ENCODE measurements at regions not wholly inside any gene's neighbourhood (a gene's known extent, or its start where the extent isn't known, plus 50 kb on each side); places are given as distances from the start of the nearest gene placed in this dataset.

GRCh38 chr9:108466304-108466703 is 389.5 kb downstream of the ACTL7B start:
- TF ChIP-seq, protein P1, sequence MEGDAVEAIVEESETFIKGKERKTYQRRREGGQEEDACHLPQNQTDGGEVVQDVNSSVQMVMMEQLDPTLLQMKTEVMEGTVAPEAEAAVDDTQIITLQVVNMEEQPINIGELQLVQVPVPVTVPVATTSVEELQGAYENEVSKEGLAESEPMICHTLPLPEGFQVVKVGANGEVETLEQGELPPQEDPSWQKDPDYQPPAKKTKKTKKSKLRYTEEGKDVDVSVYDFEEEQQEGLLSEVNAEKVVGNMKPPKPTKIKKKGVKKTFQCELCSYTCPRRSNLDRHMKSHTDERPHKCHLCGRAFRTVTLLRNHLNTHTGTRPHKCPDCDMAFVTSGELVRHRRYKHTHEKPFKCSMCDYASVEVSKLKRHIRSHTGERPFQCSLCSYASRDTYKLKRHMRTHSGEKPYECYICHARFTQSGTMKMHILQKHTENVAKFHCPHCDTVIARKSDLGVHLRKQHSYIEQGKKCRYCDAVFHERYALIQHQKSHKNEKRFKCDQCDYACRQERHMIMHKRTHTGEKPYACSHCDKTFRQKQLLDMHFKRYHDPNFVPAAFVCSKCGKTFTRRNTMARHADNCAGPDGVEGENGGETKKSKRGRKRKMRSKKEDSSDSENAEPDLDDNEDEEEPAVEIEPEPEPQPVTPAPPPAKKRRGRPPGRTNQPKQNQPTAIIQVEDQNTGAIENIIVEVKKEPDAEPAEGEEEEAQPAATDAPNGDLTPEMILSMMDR (IDR thresholded peaks at IDR 0.05): no peak
- Histone ChIP-seq H3K4me3 (no peak overlapping the region), H3K27ac (peak overlapping the region in 1 of 2 donors; percentile 28)
- no peak for DNase-seq (ENCODE audit: low spot score)

DNA sequence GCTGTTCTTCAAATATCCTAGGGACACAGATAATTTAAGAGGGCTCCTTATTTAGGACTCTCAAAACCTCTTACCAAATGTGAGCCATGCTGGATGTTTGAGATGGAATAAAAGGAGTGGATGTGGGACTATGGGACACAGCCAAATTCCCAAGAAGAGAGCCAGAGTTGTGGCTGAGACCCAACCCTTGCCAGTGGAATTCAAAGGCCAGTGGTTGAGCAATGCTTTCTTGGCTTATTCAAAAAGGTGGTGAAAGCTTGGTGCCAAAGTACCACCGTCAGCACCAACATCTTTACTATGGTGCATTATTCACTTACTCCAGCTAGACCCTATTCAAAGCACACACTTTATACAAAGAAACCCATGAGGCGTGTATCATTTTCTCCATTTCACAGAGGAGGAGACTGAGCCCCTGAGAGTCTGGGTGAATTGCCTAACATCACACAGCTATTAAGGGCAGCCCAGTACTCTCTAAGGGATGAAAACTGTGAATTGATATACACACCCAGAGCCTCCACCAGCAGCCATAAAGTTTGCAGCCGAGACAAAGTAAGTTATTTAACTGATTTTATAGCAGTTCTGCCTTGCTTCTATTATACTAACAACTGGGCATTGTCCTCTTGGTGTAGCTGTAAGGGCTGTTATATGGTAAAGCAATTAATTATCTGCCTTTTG is 391.7 kb downstream of the ACTL7B start:
- DNase-seq (ENCODE audit: low spot score): no peak
- TF ChIP-seq, protein P1 (IDR thresholded peaks at IDR 0.05): no peak
- Histone ChIP-seq H3K27ac (peak overlapping the region in 1 of 2 donors; percentile 20), H3K4me3 (no peak overlapping the region)

GRCh38 chr9:108456903-108457302 is 398.9 kb downstream of the ACTL7B start:
- DNase-seq (ENCODE audit: low spot score): no peak
- Histone ChIP-seq H3K27ac (no peak overlapping the region), H3K4me3 (no peak overlapping the region)
- TF ChIP-seq, protein P1 (IDR thresholded peaks at IDR 0.05): no peak

DNA sequence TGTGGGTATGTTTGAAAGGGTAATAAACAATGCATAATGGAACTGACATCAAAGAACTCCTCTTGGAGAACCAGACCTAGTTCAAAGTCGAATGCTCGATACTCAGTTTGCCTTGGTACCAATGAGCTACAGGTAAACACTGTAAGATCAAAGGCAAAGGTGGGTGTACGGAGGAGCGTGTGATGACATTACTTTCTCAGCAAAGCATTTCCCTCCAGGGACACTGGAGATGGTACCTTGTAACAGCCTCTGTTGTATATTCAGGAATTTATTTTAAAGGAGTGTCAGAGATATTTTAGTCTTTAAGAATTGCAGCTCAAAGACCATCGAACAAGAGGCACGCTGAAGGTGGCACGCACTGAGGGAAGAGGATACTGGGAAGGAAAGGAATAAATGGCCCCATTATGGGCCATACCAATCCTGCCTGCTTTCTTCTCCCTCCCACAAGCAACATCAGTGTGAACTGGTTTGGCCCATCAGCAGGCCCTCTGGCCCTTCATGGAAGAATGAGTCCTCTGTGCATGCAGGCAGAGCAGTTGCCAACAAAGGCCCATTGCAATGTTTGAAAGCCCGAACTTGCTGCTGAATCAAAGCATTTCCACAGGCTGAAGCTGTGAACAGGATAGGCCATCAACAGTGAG is 410.2 kb downstream of the ACTL7B start:
- TF ChIP-seq, protein P1 (IDR thresholded peaks at IDR 0.05): no peak
- no peak overlapping the region for H3K4me3 ChIP-seq
- no peak overlapping the region for H3K27ac ChIP-seq
- no peak for DNase-seq (ENCODE audit: low spot score)

- TF ChIP-seq, protein P1 (IDR thresholded peaks at IDR 0.05): no peak
- Histone ChIP-seq H3K27ac (peak overlapping the region; percentile 31 to 84), H3K4me3 (peak overlapping the region; percentile 20)
- peak; percentile 75 for DNase-seq (ENCODE audit: low spot score)
These were observed 411.1 kb downstream of the ACTL7B start for GRCh38 chr9:108444400-108445358.

GRCh38 chr9:108443741-108444140 is 412.0 kb downstream of the ACTL7B start:
- peak overlapping the region; percentile 31 to 84 for H3K27ac ChIP-seq
- TF ChIP-seq, protein P1 (IDR thresholded peaks at IDR 0.05): no peak
- DNase-seq (ENCODE audit: low spot score): no peak
- H3K4me3 ChIP-seq: no peak overlapping the region
